Uterus (tissue), 3 donors: ENCODE measurements at regions not wholly inside any gene's neighbourhood (a gene's known extent, or its start where the extent isn't known, plus 50 kb on each side); places are given as distances from the start of the nearest gene placed in this dataset.
"Not testable (repeated sequence)": the region's sequence is repeated elsewhere in the genome, so short reads cannot be mapped to it uniquely, and the experiment has no call there.

Experiments used
- DNase-seq, 2 donors: peaks; one replicate each; pipeline ENCODE4 v3.0.0-alpha.2; 2019 to 2020
- H3K27ac ChIP-seq, 2 donors: fragments of 200-600 bp; sonication (generic); 1 replicate in 1 of 2; 2 replicates in 1 of 2; pipeline ENCODE4 v1.5.1; 2016 to 2018
- H3K27me3 ChIP-seq, 2 donors: fragments of 200-600 bp; sonication (generic); one replicate each; pipeline ENCODE4 v1.5.1; 2018 to 2019; ENCODE audit warnings: control low read depth in 1 of 2
- H3K36me3 ChIP-seq, 2 donors: fragments of 200-600 bp; sonication (generic); one replicate each; pipeline ENCODE4 v1.5.1; 2019; ENCODE audit warnings: control low read depth in 1 of 2
- H3K4me1 ChIP-seq, 2 donors: fragments of 200-600 bp; sonication (generic); one replicate each; pipeline ENCODE4 v1.5.1; 2018 to 2019; ENCODE audit warnings: control low read depth in 1 of 2
- H3K4me3 ChIP-seq, 2 donors: fragments of 200-600 bp; sonication (generic); 1 replicate in 1 of 2; 2 replicates in 1 of 2; pipeline ENCODE4 v1.5.1; 2018 to 2019; ENCODE audit warnings: mild to moderate bottlenecking in 1 of 2
- H3K9me3 ChIP-seq, 2 donors: fragments of 200-600 bp; sonication (generic); one replicate each; pipeline ENCODE4 v1.5.1; 2019; ENCODE audit warnings: control low read depth in 1 of 2
- CTCF ChIP-seq, 4 experiments: fragments of 200-600 bp in 2 of 4; fragments of 450-650 bp in 2 of 4; sonication (generic) in 2 of 4; IDR thresholded peaks; one replicate each; pipeline ENCODE4 v1.5.1; 2016 to 2019; ENCODE audit warnings: antibody characterized with exemption in 4 of 4, mild to moderate bottlenecking in 2 of 4, moderate library complexity in 1 of 4
- POLR2A ChIP-seq, 2 donors: fragments of 450-650 bp; IDR thresholded peaks; one replicate each; pipeline ENCODE4 v1.6.1; 2016; ENCODE audit warnings: antibody characterized with exemption in 2 of 2, mild to moderate bottlenecking in 1 of 2, moderate library complexity in 1 of 2
- intact Hi-C: fragments of 100-400 bp; cut with DNase I; formaldehyde crosslinking; loops from one replicate; pipeline ENCODE4 v1.15.1; 2023; ENCODE audit warnings: low total_unique reads
- donor health status: DM: yes; HTN: yes; CAD: no.

GRCh38 chr2:198518935-198519334, 714.5 kb downstream of the PLCL1 start:
- H3K36me3 ChIP-seq: no peaks in the 10 kb centered on the region
- DNase-seq: no peak
- no peak overlapping the region for H3K27ac ChIP-seq
- no peaks in the 10 kb centered on the region for H3K9me3 ChIP-seq
- intact Hi-C loops: no loop called here
- H3K4me3 ChIP-seq: no peak overlapping the region
- H3K27me3 ChIP-seq: no peaks in the 10 kb centered on the region
- no peaks in the 10 kb centered on the region for H3K4me1 ChIP-seq
- no peak for TF ChIP-seq POLR2A (IDR thresholded peaks at IDR 0.05)
- no peak for TF ChIP-seq CTCF (IDR thresholded peaks at IDR 0.05)

- Histone ChIP-seq H3K27ac (no peak overlapping the region), H3K4me3 (no peak overlapping the region), H3K4me1 (no peaks in the 10 kb centered on the region), H3K36me3 (no peaks in the 10 kb centered on the region), H3K9me3 (no peaks in the 10 kb centered on the region), H3K27me3 (no peaks in the 10 kb centered on the region)
- intact Hi-C loops: no loop called here
- no peak for TF ChIP-seq CTCF (IDR thresholded peaks at IDR 0.05)
- TF ChIP-seq POLR2A (IDR thresholded peaks at IDR 0.05): no peak
- DNase-seq: no peak
Observed at GRCh38 chr2:198517976-198518375, 713.6 kb downstream of the PLCL1 start.

- H3K4me1 ChIP-seq, H3K36me3 ChIP-seq, intact Hi-C loops, DNase-seq, H3K27ac ChIP-seq, H3K4me3 ChIP-seq, H3K27me3 ChIP-seq, H3K9me3 ChIP-seq: not testable (repeated sequence)
Observed at GRCh38 chr2:198508610-198509009, 704.2 kb downstream of the PLCL1 start.

GRCh38 chr2:198499539-198499938, 695.1 kb downstream of the PLCL1 start:
- intact Hi-C loops: no loop called here
- Histone ChIP-seq H3K9me3 (no peaks in the 10 kb centered on the region), H3K27ac (no peak overlapping the region), H3K36me3 (peaks cover 0 to 2% of the 10 kb centered on the region in 2 donors), H3K27me3 (no peaks in the 10 kb centered on the region), H3K4me3 (no peak overlapping the region), H3K4me1 (no peaks in the 10 kb centered on the region)
- TF ChIP-seq CTCF (IDR thresholded peaks at IDR 0.05) (no peak), POLR2A (IDR thresholded peaks at IDR 0.05) (no peak)
- DNase-seq: no peak

- no peak for TF ChIP-seq CTCF (IDR thresholded peaks at IDR 0.05)
- TF ChIP-seq POLR2A (IDR thresholded peaks at IDR 0.05): no peak
- H3K27ac ChIP-seq: no peak overlapping the region
- H3K27me3 ChIP-seq: no peaks in the 10 kb centered on the region
- H3K9me3 ChIP-seq: no peaks in the 10 kb centered on the region
- no peak for DNase-seq
- intact Hi-C loops: no loop called here
- H3K4me1 ChIP-seq: no peaks in the 10 kb centered on the region
- no peak overlapping the region for H3K4me3 ChIP-seq
- peaks cover 0 to 2% of the 10 kb centered on the region in 2 donors for H3K36me3 ChIP-seq
Observed at GRCh38 chr2:198498516-198498915, 694.1 kb downstream of the PLCL1 start.

GRCh38 chr2:198498048-198498447, 693.7 kb downstream of the PLCL1 start:
- Histone ChIP-seq H3K27me3 (no peaks in the 10 kb centered on the region), H3K27ac (no peak overlapping the region), H3K9me3 (no peaks in the 10 kb centered on the region), H3K4me1 (no peaks in the 10 kb centered on the region), H3K36me3 (peaks cover 0 to 2% of the 10 kb centered on the region in 2 donors), H3K4me3 (no peak overlapping the region)
- intact Hi-C loops: no loop called here
- no peak for TF ChIP-seq POLR2A (IDR thresholded peaks at IDR 0.05)
- DNase-seq: no peak
